ENCODE measurements at regions not wholly inside any gene's neighbourhood (a gene's known extent, or its start where the extent isn't known, plus 50 kb on each side); places are given as distances from the start of the nearest gene placed in this dataset.

DNA sequence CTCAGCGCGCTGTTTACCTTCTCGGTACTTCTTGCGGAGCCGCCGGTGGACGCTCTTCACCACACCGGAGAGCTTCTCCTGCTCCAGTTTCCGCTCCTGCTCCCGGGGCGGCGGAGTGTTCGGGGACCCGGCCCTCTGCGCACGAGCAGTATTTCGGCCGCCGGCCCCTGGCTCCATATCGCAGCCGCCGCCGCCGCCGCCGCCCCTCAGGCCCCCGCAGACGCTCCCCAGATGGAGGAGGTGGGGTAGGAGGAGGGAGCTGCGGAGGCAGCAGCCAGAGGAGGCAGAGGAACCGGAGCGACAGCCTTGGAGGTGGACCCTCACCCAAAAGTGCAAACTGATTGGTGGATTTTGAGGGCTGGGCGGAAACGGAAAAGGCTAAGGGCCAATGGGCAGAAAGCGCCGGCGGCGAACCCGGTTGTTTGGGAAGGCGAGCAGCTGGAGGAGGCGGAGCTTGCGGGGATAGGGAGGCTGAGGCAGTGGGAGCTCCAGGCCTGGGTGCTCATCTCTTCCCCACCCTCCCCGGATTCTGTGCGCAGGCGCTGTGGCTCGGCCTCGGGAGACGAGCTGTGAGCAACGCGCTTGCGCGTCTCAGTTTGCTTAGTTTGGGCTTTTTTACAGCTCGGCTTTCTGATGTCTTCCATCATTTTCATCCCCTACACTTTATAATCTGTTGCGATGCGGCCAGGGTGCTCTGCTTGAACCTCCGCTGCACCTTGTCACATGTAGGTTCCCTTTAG is 146.9 kb downstream of the GPR85 start:
- TF ChIP-seq, protein P1, sequence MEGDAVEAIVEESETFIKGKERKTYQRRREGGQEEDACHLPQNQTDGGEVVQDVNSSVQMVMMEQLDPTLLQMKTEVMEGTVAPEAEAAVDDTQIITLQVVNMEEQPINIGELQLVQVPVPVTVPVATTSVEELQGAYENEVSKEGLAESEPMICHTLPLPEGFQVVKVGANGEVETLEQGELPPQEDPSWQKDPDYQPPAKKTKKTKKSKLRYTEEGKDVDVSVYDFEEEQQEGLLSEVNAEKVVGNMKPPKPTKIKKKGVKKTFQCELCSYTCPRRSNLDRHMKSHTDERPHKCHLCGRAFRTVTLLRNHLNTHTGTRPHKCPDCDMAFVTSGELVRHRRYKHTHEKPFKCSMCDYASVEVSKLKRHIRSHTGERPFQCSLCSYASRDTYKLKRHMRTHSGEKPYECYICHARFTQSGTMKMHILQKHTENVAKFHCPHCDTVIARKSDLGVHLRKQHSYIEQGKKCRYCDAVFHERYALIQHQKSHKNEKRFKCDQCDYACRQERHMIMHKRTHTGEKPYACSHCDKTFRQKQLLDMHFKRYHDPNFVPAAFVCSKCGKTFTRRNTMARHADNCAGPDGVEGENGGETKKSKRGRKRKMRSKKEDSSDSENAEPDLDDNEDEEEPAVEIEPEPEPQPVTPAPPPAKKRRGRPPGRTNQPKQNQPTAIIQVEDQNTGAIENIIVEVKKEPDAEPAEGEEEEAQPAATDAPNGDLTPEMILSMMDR (IDR thresholded peaks at IDR 0.05): 0 out of 2 replicates have a peak, but pooled peaks have one; percentile 6
- TF ChIP-seq ZFX (IDR thresholded peaks at IDR 0.05; ENCODE audit: borderline replicate concordance): no peak

Data from 22Rv1 (cell line).